ENCODE measurements at regions not wholly inside any gene's neighbourhood (a gene's known extent, or its start where the extent isn't known, plus 50 kb on each side); places are given as distances from the start of the nearest gene placed in this dataset.

GRCh38 chr2:59538398-59538911 is 1015.0 kb downstream of the BCL11A start:
- Histone ChIP-seq H3K9me2 (ENCODE audit: insufficient read depth, low read length) (no peaks in the 10 kb centered on the region), H2AFZ (ENCODE audit: low read depth, low read length) (no peak overlapping the region), H3K4me3 (ENCODE audit: low read length) (no peak overlapping the region), H4K20me1 (ENCODE audit: insufficient read depth) (no peaks in the 10 kb centered on the region), H3K9ac (ENCODE audit: low read length) (no peak overlapping the region), H3K9me3 (ENCODE audit: low read length) (no peaks in the 10 kb centered on the region), H3K79me2 (replicated peaks; ENCODE audit: insufficient read depth, low read length) (no peaks in the 10 kb centered on the region), H3F3A (ENCODE audit: insufficient read depth, low read length, poor library complexity, severe bottlenecking) (no peaks in the 10 kb centered on the region), H3K27me3 (ENCODE audit: insufficient read depth, low read depth, low read length) (no peaks in the 10 kb centered on the region), H3K4me2 (ENCODE audit: low read length) (no peak overlapping the region), H3K36me3 (ENCODE audit: insufficient read depth, low read length) (no peaks in the 10 kb centered on the region), H3K27ac (ENCODE audit: low read length) (no peak overlapping the region)
- no peak for TF ChIP-seq SMC3 (conservative IDR thresholded peaks at IDR 0.05; ENCODE audit: poor library complexity)

GRCh38 chr2:59532808-59533207 is 1020.6 kb downstream of the BCL11A start:
- Histone ChIP-seq H3K4me3 (ENCODE audit: low read length) (no peak overlapping the region), H3K9me2 (ENCODE audit: insufficient read depth, low read length) (no peaks in the 10 kb centered on the region), H3K36me3 (ENCODE audit: insufficient read depth, low read length) (no peaks in the 10 kb centered on the region), H3K27ac (ENCODE audit: low read length) (no peak overlapping the region), H3F3A (ENCODE audit: insufficient read depth, low read length, poor library complexity, severe bottlenecking) (no peaks in the 10 kb centered on the region), H3K9me3 (ENCODE audit: low read length) (no peaks in the 10 kb centered on the region), H4K20me1 (ENCODE audit: insufficient read depth) (no peaks in the 10 kb centered on the region), H3K4me2 (ENCODE audit: low read length) (no peak overlapping the region), H3K79me2 (replicated peaks; ENCODE audit: insufficient read depth, low read length) (no peaks in the 10 kb centered on the region), H2AFZ (ENCODE audit: low read depth, low read length) (no peak overlapping the region), H3K27me3 (ENCODE audit: insufficient read depth, low read depth, low read length) (no peaks in the 10 kb centered on the region), H3K9ac (ENCODE audit: low read length) (no peak overlapping the region)
- TF ChIP-seq RAD21 (conservative IDR thresholded peaks at IDR 0.05) (no peak), SMC3 (conservative IDR thresholded peaks at IDR 0.05; ENCODE audit: poor library complexity) (no peak), REST (IDR thresholded peaks at IDR 0.05; ENCODE audit: borderline replicate concordance) (no peak), EP300 (conservative IDR thresholded peaks at IDR 0.05; ENCODE audit: poor library complexity, severe bottlenecking) (no peak), TAF1 (IDR thresholded peaks at IDR 0.05; ENCODE audit: low read depth) (no peak), POLR2AphosphoS5 (IDR thresholded peaks at IDR 0.05) (no peak), CTCF (IDR thresholded peaks at IDR 0.05; ENCODE audit: poor library complexity, severe bottlenecking) (no peak), MXI1 (conservative IDR thresholded peaks at IDR 0.05; ENCODE audit: poor library complexity, severe bottlenecking) (no peak), EZH2 (IDR thresholded peaks at IDR 0.05; ENCODE audit: borderline replicate concordance, insufficient read depth, low read length, poor library complexity, severe bottlenecking) (no peak)

- Histone ChIP-seq H3K36me3 (ENCODE audit: insufficient read depth, low read length) (no peaks in the 10 kb centered on the region), H3K27ac (ENCODE audit: low read length) (no peak overlapping the region), H3F3A (ENCODE audit: insufficient read depth, low read length, poor library complexity, severe bottlenecking) (no peaks in the 10 kb centered on the region), H3K4me2 (ENCODE audit: low read length) (no peak overlapping the region), H3K9me2 (ENCODE audit: insufficient read depth, low read length) (no peaks in the 10 kb centered on the region), H3K9me3 (ENCODE audit: low read length) (no peaks in the 10 kb centered on the region), H4K20me1 (ENCODE audit: insufficient read depth) (no peaks in the 10 kb centered on the region), H2AFZ (ENCODE audit: low read depth, low read length) (no peak overlapping the region), H3K9ac (ENCODE audit: low read length) (no peak overlapping the region), H3K27me3 (ENCODE audit: insufficient read depth, low read depth, low read length) (no peaks in the 10 kb centered on the region), H3K4me3 (ENCODE audit: low read length) (no peak overlapping the region), H3K79me2 (replicated peaks; ENCODE audit: insufficient read depth, low read length) (no peaks in the 10 kb centered on the region)
- TF ChIP-seq CTCF (IDR thresholded peaks at IDR 0.05; ENCODE audit: poor library complexity, severe bottlenecking) (no peak), EP300 (conservative IDR thresholded peaks at IDR 0.05; ENCODE audit: poor library complexity, severe bottlenecking) (no peak), MXI1 (conservative IDR thresholded peaks at IDR 0.05; ENCODE audit: poor library complexity, severe bottlenecking) (no peak)
These were observed 1023.2 kb downstream of the BCL11A start for GRCh38 chr2:59530258-59530657.
